Activated CD4-positive, alpha-beta T cell treated with anti-CD3 and anti-CD28 coated beads for 1 hour (primary cell): ENCODE measurements at regions not wholly inside any gene's neighbourhood (a gene's known extent, or its start where the extent isn't known, plus 50 kb on each side); places are given as distances from the start of the nearest gene placed in this dataset.

ENCODE experiments used
- DNase-seq: peaks from one replicate; pipeline ENCODE4 v3.0.0-alpha.2; 2020

- DNase-seq: no peak
These were observed 134.5 kb upstream of the NKX1-1 start for GRCh38 chr4:1540601-1541375.

- DNase-seq: no peak
These were observed 133.8 kb upstream of the NKX1-1 start for GRCh38 chr4:1539859-1540600.

- no peak for DNase-seq
These were observed 132.9 kb upstream of the NKX1-1 start for GRCh38 chr4:1538941-1539772.

- DNase-seq: no peak
These were observed 131.8 kb upstream of the NKX1-1 start for GRCh38 chr4:1538096-1538410.

- no peak for DNase-seq
These were observed 131.3 kb upstream of the NKX1-1 start for GRCh38 chr4:1537410-1538095.

- no peak for DNase-seq
These were observed 130.6 kb upstream of the NKX1-1 start for GRCh38 chr4:1536579-1537409.

- DNase-seq: no peak
These were observed 129.8 kb upstream of the NKX1-1 start for GRCh38 chr4:1535926-1536578.

- DNase-seq: no peak
These were observed 128.8 kb upstream of the NKX1-1 start for GRCh38 chr4:1534876-1535526.

- no peak for DNase-seq
These were observed 128.0 kb upstream of the NKX1-1 start for GRCh38 chr4:1534095-1534872.

GRCh38 chr4:1533501-1534064 lies 127.3 kb upstream of the NKX1-1 start:
- no peak for DNase-seq

GRCh38 chr4:1532549-1533395 lies 126.5 kb upstream of the NKX1-1 start:
- no peak for DNase-seq

GRCh38 chr4:1531683-1532548 lies 125.7 kb upstream of the NKX1-1 start:
- no peak for DNase-seq

- DNase-seq: no peak
These were observed 124.1 kb upstream of the NKX1-1 start for GRCh38 chr4:1530356-1530755.

- DNase-seq: no peak
These were observed 118.5 kb upstream of the NKX1-1 start for GRCh38 chr4:1524761-1525160.

GRCh38 chr4:1523907-1524636 lies 117.8 kb upstream of the NKX1-1 start:
- no peak for DNase-seq

GRCh38 chr4:1523506-1523905 lies 117.3 kb upstream of the NKX1-1 start:
- no peak for DNase-seq

- no peak for DNase-seq
These were observed 116.8 kb upstream of the NKX1-1 start for GRCh38 chr4:1523033-1523432.
